HEK293 (cell line): ENCODE measurements at regions not wholly inside any gene's neighbourhood (a gene's known extent, or its start where the extent isn't known, plus 50 kb on each side); places are given as distances from the start of the nearest gene placed in this dataset.

Experiments used
- CTCF ChIA-PET: fragments of 350-600 bp; formaldehyde crosslinking; extraction: SDS; loops from one replicate; lab custom pipeline; 2021; ENCODE audit warnings: antibody characterized with exemption; lab: Yijun Ruan, JAX
- POLR2A ChIA-PET: fragments of 300-600 bp; formaldehyde crosslinking; extraction: SDS; loops from one replicate; lab custom pipeline; 2020; ENCODE audit warnings: antibody characterized with exemption, inconsistent platforms; lab: Yijun Ruan, JAX
- H3K27ac ChIP-seq: fragments of 200-500 bp; sonication (Bioruptor generic); 2 replicates; pipeline ENCODE4 v1.5.1; 2014; ENCODE audit warnings: low read depth, low read length, control low read depth, inconsistent platforms; ENCODE audit errors: extremely low read depth
- H3K36me3 ChIP-seq, 2 experiments: fragments of 200-500 bp in 1 of 2; sonication (Bioruptor generic) in 1 of 2; 1 replicate in 1 of 2; 2 replicates in 1 of 2; pipeline ENCODE4 v1.5.1; 2014 to 2017; ENCODE audit warnings: inconsistent platforms in 2 of 2, low read length in 2 of 2; ENCODE audit not compliant: control insufficient read depth in 2 of 2, insufficient read depth in 1 of 2
- H3K4me1 ChIP-seq: fragments of 200-500 bp; sonication (Bioruptor generic); 2 replicates; pipeline ENCODE4 v1.5.1; 2014; ENCODE audit warnings: mild to moderate bottlenecking, low read length, inconsistent platforms; ENCODE audit not compliant: control insufficient read depth, insufficient read depth
- H3K4me3 ChIP-seq: 2 replicates; pipeline ENCODE4 v1.5.1; 2011; ENCODE audit warnings: low read depth, mild to moderate bottlenecking, control low read depth, low read length, moderate library complexity
- H3K9me3 ChIP-seq: fragments of 200-500 bp; sonication (Bioruptor generic); 2 replicates; pipeline ENCODE4 v1.5.1; 2014; ENCODE audit warnings: low read depth, low read length, inconsistent platforms; ENCODE audit not compliant: control insufficient read depth, insufficient read depth
- GFI1B ChIP-seq: fragments of 450-650 bp; formaldehyde crosslinking; IDR thresholded peaks from 2 replicates; pipeline ENCODE4 v1.5.1; 2016; ENCODE audit warnings: missing biosample characterization, missing genetic modification characterization
- GLI4 ChIP-seq: fragments of 450-650 bp; formaldehyde crosslinking; IDR thresholded peaks from 2 replicates; pipeline ENCODE4 v1.5.1; 2016; ENCODE audit warnings: missing biosample characterization, missing genetic modification characterization
- HOXA7 ChIP-seq: sonication (generic); formaldehyde crosslinking; IDR thresholded peaks from 2 replicates; pipeline ENCODE4 v1.8.1; 2022; ENCODE audit warnings: missing genetic modification reagents, borderline replicate concordance
- HOXC10 ChIP-seq: sonication (generic); formaldehyde crosslinking; IDR thresholded peaks from 2 replicates; pipeline ENCODE4 v1.8.1; 2023; ENCODE audit warnings: mild to moderate bottlenecking, missing genetic modification reagents
- KLF7 ChIP-seq: fragments of 450-650 bp; formaldehyde crosslinking; IDR thresholded peaks from 2 replicates; pipeline ENCODE4 v1.5.1; 2016; ENCODE audit warnings: missing biosample characterization, missing genetic modification characterization, borderline replicate concordance
- KLF8 ChIP-seq: fragments of 450-650 bp; formaldehyde crosslinking; IDR thresholded peaks from 2 replicates; pipeline ENCODE4 v1.5.1; 2016; ENCODE audit warnings: missing biosample characterization, missing genetic modification characterization
- OSR2 ChIP-seq: fragments of 450-650 bp; formaldehyde crosslinking; IDR thresholded peaks from 2 replicates; pipeline ENCODE4 v1.5.1; 2016; ENCODE audit warnings: missing biosample characterization, missing genetic modification characterization
- REPIN1 ChIP-seq: fragments of 450-650 bp; formaldehyde crosslinking; IDR thresholded peaks from 2 replicates; pipeline ENCODE4 v1.5.1; 2017; ENCODE audit warnings: missing biosample characterization, missing genetic modification characterization, low read depth
- TRIM28 ChIP-seq: IDR thresholded peaks from 2 replicates; pipeline ENCODE4 v1.6.1; 2011; ENCODE audit warnings: low read length, control low read depth, borderline replicate concordance
- YY2 ChIP-seq: fragments of 450-650 bp; formaldehyde crosslinking; IDR thresholded peaks from 2 replicates; pipeline ENCODE4 v1.5.1; 2016; ENCODE audit warnings: missing biosample characterization, missing genetic modification characterization
- ZFP41 ChIP-seq: fragments of 450-650 bp; formaldehyde crosslinking; IDR thresholded peaks from 2 replicates; pipeline ENCODE4 v1.5.1; 2016; ENCODE audit warnings: missing biosample characterization, missing genetic modification characterization, borderline replicate concordance
- ZNF138 ChIP-seq: fragments of 450-650 bp; formaldehyde crosslinking; IDR thresholded peaks from 2 replicates; pipeline ENCODE4 v1.5.1; 2016; ENCODE audit warnings: missing biosample characterization, missing genetic modification characterization, borderline replicate concordance
- ZNF157 ChIP-seq: fragments of 450-650 bp; formaldehyde crosslinking; IDR thresholded peaks from 2 replicates; pipeline ENCODE4 v1.5.1; 2016; ENCODE audit warnings: missing biosample characterization, missing genetic modification characterization
- ZNF394 ChIP-seq: fragments of 450-650 bp; formaldehyde crosslinking; IDR thresholded peaks from 2 replicates; pipeline ENCODE4 v1.5.1; 2016; ENCODE audit warnings: missing biosample characterization, missing genetic modification characterization, mild to moderate bottlenecking, moderate library complexity, borderline replicate concordance
- ZNF514 ChIP-seq: fragments of 450-650 bp; formaldehyde crosslinking; IDR thresholded peaks from 2 replicates; pipeline ENCODE4 v1.5.1; 2016; ENCODE audit warnings: missing biosample characterization, missing genetic modification characterization
- ZNF548 ChIP-seq: fragments of 450-650 bp; formaldehyde crosslinking; IDR thresholded peaks from 2 replicates; pipeline ENCODE4 v1.5.1; 2016; ENCODE audit warnings: missing biosample characterization, missing genetic modification characterization
- ZNF585B ChIP-seq: fragments of 450-650 bp; formaldehyde crosslinking; IDR thresholded peaks from 2 replicates; pipeline ENCODE4 v1.5.1; 2016; ENCODE audit warnings: missing biosample characterization, missing genetic modification characterization
- ZNF621 ChIP-seq: fragments of 450-650 bp; formaldehyde crosslinking; IDR thresholded peaks from 2 replicates; pipeline ENCODE4 v1.5.1; 2017; ENCODE audit warnings: missing biosample characterization, missing genetic modification characterization
- ZNF660 ChIP-seq: fragments of 450-650 bp; IDR thresholded peaks from 2 replicates; pipeline ENCODE4 v1.5.1; 2018; ENCODE audit warnings: missing biosample characterization, mild to moderate bottlenecking, missing genetic modification characterization
- ZNF670 ChIP-seq: fragments of 450-650 bp; formaldehyde crosslinking; IDR thresholded peaks from 2 replicates; pipeline ENCODE4 v1.5.1; 2016; ENCODE audit warnings: missing biosample characterization, missing genetic modification characterization, low read depth
- ZNF701 ChIP-seq: fragments of 450-650 bp; formaldehyde crosslinking; IDR thresholded peaks from 2 replicates; pipeline ENCODE4 v1.5.1; 2016; ENCODE audit warnings: missing biosample characterization, missing genetic modification characterization
- ZNF837 ChIP-seq: fragments of 450-650 bp; formaldehyde crosslinking; IDR thresholded peaks from 2 replicates; pipeline ENCODE4 v1.5.1; 2016; ENCODE audit warnings: missing biosample characterization, missing genetic modification characterization
- TF ChIP-seq, protein P1 (sequence below): fragments of 450-650 bp; formaldehyde crosslinking; IDR thresholded peaks from 2 replicates; pipeline ENCODE4 v1.5.1; 2017; ENCODE audit warnings: missing biosample characterization, missing genetic modification characterization
- TF ChIP-seq, protein P2 (sequence below): fragments of 450-650 bp; IDR thresholded peaks from 2 replicates; pipeline ENCODE4 v1.5.1; 2018; ENCODE audit warnings: missing biosample characterization, mild to moderate bottlenecking, missing genetic modification characterization
- TF ChIP-seq, protein P3 (sequence below): fragments of 450-650 bp; formaldehyde crosslinking; IDR thresholded peaks from 2 replicates; pipeline ENCODE4 v1.5.1; 2017; ENCODE audit warnings: missing biosample characterization, mild to moderate bottlenecking, missing genetic modification characterization, moderate library complexity
- TF ChIP-seq, protein P4 (sequence below): fragments of 450-650 bp; formaldehyde crosslinking; IDR thresholded peaks from 2 replicates; pipeline ENCODE4 v1.5.0; 2017; ENCODE audit warnings: missing biosample characterization, missing genetic modification characterization, borderline replicate concordance

DNA sequence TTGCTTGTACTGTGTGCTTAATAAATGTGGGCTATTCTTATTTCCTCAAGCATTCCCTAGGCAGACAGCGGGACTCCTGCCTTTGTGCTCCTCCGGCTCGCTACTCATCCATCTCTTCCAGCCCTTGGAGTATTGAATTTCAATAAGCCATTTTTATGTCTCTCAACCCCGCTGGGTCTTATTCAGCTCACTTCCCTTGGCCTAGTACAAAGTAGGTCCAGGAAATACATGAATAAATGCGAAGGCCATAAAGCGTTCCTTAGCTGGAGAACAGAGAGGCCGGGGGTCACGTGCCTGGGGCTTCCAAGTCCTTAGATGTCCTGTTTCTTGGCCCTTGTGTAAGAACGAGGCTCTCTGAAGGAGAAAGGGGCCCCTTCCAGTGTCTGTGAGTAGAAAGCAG, 236.7 kb upstream of the ASIC2 start:
- Histone ChIP-seq H3K4me1 (no peaks in the 10 kb centered on the region), H3K36me3 (no peaks in the 10 kb centered on the region; a peak in 1 of 3 replicates), H3K9me3 (no peaks in the 10 kb centered on the region), H3K27ac (no peak overlapping the region), H3K4me3 (no peak overlapping the region)
- no peak for TF ChIP-seq YY2 (tag by site-specific recombination)
- TF ChIP-seq ZNF837 (tag by site-specific recombination) = no peak
- TF ChIP-seq ZNF660 (tag by site-specific recombination) = no peak
- TF ChIP-seq ZNF514 (tag by site-specific recombination) = no peak
- TF ChIP-seq, protein P1, sequence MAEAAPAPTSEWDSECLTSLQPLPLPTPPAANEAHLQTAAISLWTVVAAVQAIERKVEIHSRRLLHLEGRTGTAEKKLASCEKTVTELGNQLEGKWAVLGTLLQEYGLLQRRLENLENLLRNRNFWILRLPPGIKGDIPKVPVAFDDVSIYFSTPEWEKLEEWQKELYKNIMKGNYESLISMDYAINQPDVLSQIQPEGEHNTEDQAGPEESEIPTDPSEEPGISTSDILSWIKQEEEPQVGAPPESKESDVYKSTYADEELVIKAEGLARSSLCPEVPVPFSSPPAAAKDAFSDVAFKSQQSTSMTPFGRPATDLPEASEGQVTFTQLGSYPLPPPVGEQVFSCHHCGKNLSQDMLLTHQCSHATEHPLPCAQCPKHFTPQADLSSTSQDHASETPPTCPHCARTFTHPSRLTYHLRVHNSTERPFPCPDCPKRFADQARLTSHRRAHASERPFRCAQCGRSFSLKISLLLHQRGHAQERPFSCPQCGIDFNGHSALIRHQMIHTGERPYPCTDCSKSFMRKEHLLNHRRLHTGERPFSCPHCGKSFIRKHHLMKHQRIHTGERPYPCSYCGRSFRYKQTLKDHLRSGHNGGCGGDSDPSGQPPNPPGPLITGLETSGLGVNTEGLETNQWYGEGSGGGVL = no peak
- no peak for TF ChIP-seq ZNF138 (tag by site-specific recombination)
- no peak for TF ChIP-seq KLF7 (tag by site-specific recombination)
- no peak for TF ChIP-seq ZNF701 (tag by site-specific recombination)
- TF ChIP-seq GFI1B (tag by site-specific recombination) = no peak
- TF ChIP-seq, protein P2, sequence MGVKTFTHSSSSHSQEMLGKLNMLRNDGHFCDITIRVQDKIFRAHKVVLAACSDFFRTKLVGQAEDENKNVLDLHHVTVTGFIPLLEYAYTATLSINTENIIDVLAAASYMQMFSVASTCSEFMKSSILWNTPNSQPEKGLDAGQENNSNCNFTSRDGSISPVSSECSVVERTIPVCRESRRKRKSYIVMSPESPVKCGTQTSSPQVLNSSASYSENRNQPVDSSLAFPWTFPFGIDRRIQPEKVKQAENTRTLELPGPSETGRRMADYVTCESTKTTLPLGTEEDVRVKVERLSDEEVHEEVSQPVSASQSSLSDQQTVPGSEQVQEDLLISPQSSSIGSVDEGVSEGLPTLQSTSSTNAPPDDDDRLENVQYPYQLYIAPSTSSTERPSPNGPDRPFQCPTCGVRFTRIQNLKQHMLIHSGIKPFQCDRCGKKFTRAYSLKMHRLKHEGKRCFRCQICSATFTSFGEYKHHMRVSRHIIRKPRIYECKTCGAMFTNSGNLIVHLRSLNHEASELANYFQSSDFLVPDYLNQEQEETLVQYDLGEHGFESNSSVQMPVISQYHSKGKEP (tag by site-specific recombination) = no peak
- TF ChIP-seq GLI4 (tag by site-specific recombination) = no peak
- TF ChIP-seq ZNF157 = no peak
- TF ChIP-seq ZFP41 = no peak
- no peak for TF ChIP-seq ZNF670 (tag by site-specific recombination)
- no peak for TF ChIP-seq ZNF585B (tag by site-specific recombination)
- TF ChIP-seq REPIN1 (tag by site-specific recombination) = no peak
- ChIA-PET POLR2A (no interaction called here), CTCF (interaction anchor here (0.7 to 6.5 kb wide), 3 partner anchors 10 to 221 kb away, joined by 3 to 43 read pairs (median 3); no protein-coding TSS in a partner anchor)

DNA sequence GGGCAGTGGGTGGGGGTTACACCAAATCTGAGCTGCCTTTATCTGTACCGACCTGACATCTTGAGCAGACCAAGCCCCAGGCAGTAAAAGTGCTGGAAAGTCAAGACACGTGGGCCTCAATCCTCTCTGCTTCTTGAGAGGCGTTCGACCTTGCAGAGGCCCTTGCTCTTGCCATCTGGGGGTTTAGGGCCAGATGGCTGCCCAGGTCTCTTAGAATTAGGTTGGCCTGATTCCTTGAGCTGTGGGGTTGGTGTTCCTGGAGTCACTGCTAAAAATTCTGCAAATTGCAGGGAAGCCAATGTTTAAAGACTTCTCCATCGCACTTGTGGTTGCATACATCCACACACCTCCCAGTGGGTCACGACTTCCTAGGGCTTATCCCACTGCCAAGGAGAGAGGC, 238.2 kb upstream of the ASIC2 start:
- POLR2A ChIA-PET = no interaction called here
- Histone ChIP-seq H3K4me3 (no peak overlapping the region), H3K9me3 (no peaks in the 10 kb centered on the region), H3K4me1 (no peaks in the 10 kb centered on the region)
- TF ChIP-seq HOXC10 (no peak), TRIM28 (no peak), ZNF548 (tag by site-specific recombination) (no peak), KLF8 (tag by site-specific recombination) (no peak), ZNF394 (tag by site-specific recombination) (no peak), ZNF621 (tag by site-specific recombination) (no peak), HOXA7 (no peak), ZNF837 (tag by site-specific recombination) (no peak), OSR2 (tag by site-specific recombination) (no peak)
- TF ChIP-seq, protein P3, sequence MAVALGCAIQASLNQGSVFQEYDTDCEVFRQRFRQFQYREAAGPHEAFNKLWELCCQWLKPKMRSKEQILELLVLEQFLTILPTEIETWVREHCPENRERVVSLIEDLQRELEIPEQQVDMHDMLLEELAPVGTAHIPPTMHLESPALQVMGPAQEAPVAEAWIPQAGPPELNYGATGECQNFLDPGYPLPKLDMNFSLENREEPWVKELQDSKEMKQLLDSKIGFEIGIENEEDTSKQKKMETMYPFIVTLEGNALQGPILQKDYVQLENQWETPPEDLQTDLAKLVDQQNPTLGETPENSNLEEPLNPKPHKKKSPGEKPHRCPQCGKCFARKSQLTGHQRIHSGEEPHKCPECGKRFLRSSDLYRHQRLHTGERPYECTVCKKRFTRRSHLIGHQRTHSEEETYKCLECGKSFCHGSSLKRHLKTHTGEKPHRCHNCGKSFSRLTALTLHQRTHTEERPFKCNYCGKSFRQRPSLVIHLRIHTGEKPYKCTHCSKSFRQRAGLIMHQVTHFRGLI = no peak
- TF ChIP-seq, protein P1 = no peak
- TF ChIP-seq, protein P4, sequence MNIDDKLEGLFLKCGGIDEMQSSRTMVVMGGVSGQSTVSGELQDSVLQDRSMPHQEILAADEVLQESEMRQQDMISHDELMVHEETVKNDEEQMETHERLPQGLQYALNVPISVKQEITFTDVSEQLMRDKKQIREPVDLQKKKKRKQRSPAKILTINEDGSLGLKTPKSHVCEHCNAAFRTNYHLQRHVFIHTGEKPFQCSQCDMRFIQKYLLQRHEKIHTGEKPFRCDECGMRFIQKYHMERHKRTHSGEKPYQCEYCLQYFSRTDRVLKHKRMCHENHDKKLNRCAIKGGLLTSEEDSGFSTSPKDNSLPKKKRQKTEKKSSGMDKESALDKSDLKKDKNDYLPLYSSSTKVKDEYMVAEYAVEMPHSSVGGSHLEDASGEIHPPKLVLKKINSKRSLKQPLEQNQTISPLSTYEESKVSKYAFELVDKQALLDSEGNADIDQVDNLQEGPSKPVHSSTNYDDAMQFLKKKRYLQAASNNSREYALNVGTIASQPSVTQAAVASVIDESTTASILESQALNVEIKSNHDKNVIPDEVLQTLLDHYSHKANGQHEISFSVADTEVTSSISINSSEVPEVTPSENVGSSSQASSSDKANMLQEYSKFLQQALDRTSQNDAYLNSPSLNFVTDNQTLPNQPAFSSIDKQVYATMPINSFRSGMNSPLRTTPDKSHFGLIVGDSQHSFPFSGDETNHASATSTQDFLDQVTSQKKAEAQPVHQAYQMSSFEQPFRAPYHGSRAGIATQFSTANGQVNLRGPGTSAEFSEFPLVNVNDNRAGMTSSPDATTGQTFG (tag by site-specific recombination) = no peak
- TF ChIP-seq, all 188 proteins: peak for 0
- no peaks in the 10 kb centered on the region; a peak in 1 of 3 replicates for H3K36me3 ChIP-seq
- CTCF ChIA-PET = interaction anchor here (0.6 to 6.5 kb wide), 2 partner anchors 11 to 191 kb away, joined by 5 to 43 read pairs; no protein-coding TSS in a partner anchor
- no peak overlapping the region for H3K27ac ChIP-seq
